A549 (cell line): ENCODE measurements at regions not wholly inside any gene's neighbourhood (a gene's known extent, or its start where the extent isn't known, plus 50 kb on each side); places are given as distances from the start of the nearest gene placed in this dataset.

Source experiments
- BHLHE40 ChIP-seq: IDR thresholded peaks from 2 replicates; pipeline ENCODE4 v1.6.1; 2012; ENCODE audit warnings: low read depth, low read length, inconsistent platforms
- CHD2 ChIP-seq: fragments of 150-350 bp; IDR thresholded peaks from 2 replicates; pipeline ENCODE4 v1.6.1; 2014; ENCODE audit warnings: low read length; ENCODE audit not compliant: partially characterized antibody
- CTCF ChIP-seq: fragments of >200 bp; sonication (Bioruptor Twin); formaldehyde crosslinking; IDR thresholded peaks from 3 replicates; pipeline ENCODE4 v1.5.1; 2016
- E2F6 ChIP-seq: IDR thresholded peaks from 2 replicates; pipeline ENCODE4 v1.6.1; 2012; ENCODE audit warnings: low read depth, borderline replicate concordance
- GATA3 ChIP-seq: IDR thresholded peaks from 2 replicates; pipeline ENCODE4 v1.6.1; 2012; ENCODE audit warnings: borderline replicate concordance
- KDM5A ChIP-seq: fragments of 200-600 bp; sonication (generic); IDR thresholded peaks from 2 replicates; pipeline ENCODE4 v1.6.1; 2016; ENCODE audit warnings: antibody characterized with exemption, mild to moderate bottlenecking
- PHF8 ChIP-seq: fragments of 200-600 bp; sonication (generic); IDR thresholded peaks from 2 replicates; pipeline ENCODE4 v1.6.1; 2016; ENCODE audit warnings: low read depth, mild to moderate bottlenecking, antibody characterized with exemption, moderate library complexity, borderline replicate concordance
- POLR2A ChIP-seq: IDR thresholded peaks from 2 replicates; pipeline ENCODE4 v1.6.1; 2012; ENCODE audit warnings: mild to moderate bottlenecking, low read length
- RAD21 ChIP-seq, 2 experiments: fragments of >200 bp in 1 of 2; sonication (Bioruptor Twin) in 1 of 2; formaldehyde crosslinking in 1 of 2; IDR thresholded peaks in 1 of 2; conservative IDR thresholded peaks in 1 of 2; 2 replicates in 1 of 2; 3 replicates in 1 of 2; pipeline ENCODE4 v1.6.1; 2012 to 2018; ENCODE audit warnings: inconsistent platforms in 1 of 2
- SMC3 ChIP-seq: fragments of >200 bp; sonication (Bioruptor Twin); formaldehyde crosslinking; IDR thresholded peaks from 3 replicates; pipeline ENCODE4 v1.6.1; 2018; ENCODE audit warnings: inconsistent platforms
- TF ChIP-seq, protein P1 (sequence below): fragments of 450-650 bp; IDR thresholded peaks from 2 replicates; pipeline ENCODE4 v1.6.1; 2014; ENCODE audit warnings: antibody characterized with exemption
- TF ChIP-seq, protein P2 (sequence below): fragments of >200 bp; sonication (Bioruptor Twin); formaldehyde crosslinking; IDR thresholded peaks from 3 replicates; pipeline ENCODE4 v1.6.1; 2016

GRCh38 chr1:8153961-8154360 is 127.9 kb upstream of the ERRFI1 start:
- TF ChIP-seq PHF8 (no peak), POLR2A (no peak), SMC3 (no peak), KDM5A (no peak), RAD21 (conservative IDR thresholded peaks at IDR 0.05 in 1 of 2, IDR thresholded peaks at IDR 0.05 in 1 of 2) (no peak), CTCF (no peak), GATA3 (no peak), BHLHE40 (no peak), CHD2 (no peak), E2F6 (no peak)
- TF ChIP-seq, protein P1, sequence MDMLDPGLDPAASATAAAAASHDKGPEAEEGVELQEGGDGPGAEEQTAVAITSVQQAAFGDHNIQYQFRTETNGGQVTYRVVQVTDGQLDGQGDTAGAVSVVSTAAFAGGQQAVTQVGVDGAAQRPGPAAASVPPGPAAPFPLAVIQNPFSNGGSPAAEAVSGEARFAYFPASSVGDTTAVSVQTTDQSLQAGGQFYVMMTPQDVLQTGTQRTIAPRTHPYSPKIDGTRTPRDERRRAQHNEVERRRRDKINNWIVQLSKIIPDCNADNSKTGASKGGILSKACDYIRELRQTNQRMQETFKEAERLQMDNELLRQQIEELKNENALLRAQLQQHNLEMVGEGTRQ: no peak
- TF ChIP-seq, protein P2, sequence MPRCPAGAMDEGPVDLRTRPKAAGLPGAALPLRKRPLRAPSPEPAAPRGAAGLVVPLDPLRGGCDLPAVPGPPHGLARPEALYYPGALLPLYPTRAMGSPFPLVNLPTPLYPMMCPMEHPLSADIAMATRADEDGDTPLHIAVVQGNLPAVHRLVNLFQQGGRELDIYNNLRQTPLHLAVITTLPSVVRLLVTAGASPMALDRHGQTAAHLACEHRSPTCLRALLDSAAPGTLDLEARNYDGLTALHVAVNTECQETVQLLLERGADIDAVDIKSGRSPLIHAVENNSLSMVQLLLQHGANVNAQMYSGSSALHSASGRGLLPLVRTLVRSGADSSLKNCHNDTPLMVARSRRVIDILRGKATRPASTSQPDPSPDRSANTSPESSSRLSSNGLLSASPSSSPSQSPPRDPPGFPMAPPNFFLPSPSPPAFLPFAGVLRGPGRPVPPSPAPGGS: no peak
